Endothelial cell of umbilical vein (primary cell): ENCODE measurements at regions not wholly inside any gene's neighbourhood (a gene's known extent, or its start where the extent isn't known, plus 50 kb on each side); places are given as distances from the start of the nearest gene placed in this dataset.

ENCODE experiments used
- BruUV-seq: library from RNA; stranded (reverse); fragments of 400-500 nt; replicated peaks from 2 replicates; lab custom pipeline; 2021; lab: Mats Ljungman, UMichigan
- CTCF ChIA-PET: fragments of 300-600, 350-600 bp; sonication (Branson Sonifier 250); formaldehyde crosslinking; loops from one replicate; lab custom pipeline; 2021; ENCODE audit warnings: antibody characterized with exemption, inconsistent platforms; lab: Charles Lee
- POLR2A ChIA-PET: fragments of 300-600, 350-600 bp; sonication (Branson Sonifier 250); formaldehyde crosslinking; loops from one replicate; lab custom pipeline; 2021; ENCODE audit warnings: antibody characterized with exemption, inconsistent platforms; lab: Charles Lee
- DNase-seq: peaks from one replicate; pipeline ENCODE4 v3.0.0-alpha.2; 2011; ENCODE audit warnings: low read depth, low spot score
- FAIRE-seq: peaks from 2 replicates; lab custom pipeline; 2011; peaks lifted over from hg19 to GRCh38; lab: Jason Lieb, UNC
- H2AFZ ChIP-seq: 2 replicates; pipeline ENCODE4 v1.6.0; 2012; ENCODE audit warnings: low read depth, low read length, control low read depth, inconsistent platforms
- H3K27ac ChIP-seq: 2 replicates; pipeline ENCODE4 v1.5.1; 2011; ENCODE audit warnings: low read depth, mild to moderate bottlenecking, control low read depth, low read length, moderate library complexity; ENCODE audit not compliant: insufficient read depth
- H3K27me3 ChIP-seq, 2 experiments: 2 replicates each; pipeline versions ENCODE4 v1.6.0 to v1.6.1; 2011; ENCODE audit warnings: low read length in 2 of 2, mixed read lengths in 1 of 2; ENCODE audit not compliant: control insufficient read depth in 2 of 2, insufficient read depth in 2 of 2
- H3K36me3 ChIP-seq, 2 experiments: 2 replicates in 1 of 2; 3 replicates in 1 of 2; pipeline ENCODE4 v1.5.1; 2011; ENCODE audit warnings: low read length in 2 of 2, mild to moderate bottlenecking in 1 of 2, moderate library complexity in 1 of 2; ENCODE audit not compliant: control insufficient read depth in 2 of 2, insufficient read depth in 2 of 2; ENCODE audit errors: extremely low read depth in 1 of 2
- H3K4me1 ChIP-seq: 3 replicates; pipeline ENCODE4 v1.5.1; 2011; ENCODE audit warnings: mild to moderate bottlenecking, low read length; ENCODE audit not compliant: control insufficient read depth, insufficient read depth; ENCODE audit errors: extremely low read depth
- H3K4me2 ChIP-seq: 2 replicates; pipeline ENCODE4 v1.6.1; 2011; ENCODE audit warnings: low read length, control low read depth, mixed read lengths; ENCODE audit not compliant: insufficient read depth
- H3K4me3 ChIP-seq, 3 experiments: fragments of 200-600 bp in 1 of 3; sonication (generic), shearing (Covaris generic) in 1 of 3; replicated peaks in 1 of 3; 2 replicates each; pipeline ENCODE4 v1.5.1; 2011 to 2016; ENCODE audit warnings: control low read depth in 3 of 3, low read length in 3 of 3, mild to moderate bottlenecking in 2 of 3, inconsistent platforms in 1 of 3, low read depth in 1 of 3, moderate library complexity in 1 of 3; ENCODE audit not compliant: insufficient read depth in 1 of 3
- H3K79me2 ChIP-seq: 2 replicates; pipeline ENCODE4 v1.6.0; 2012; ENCODE audit warnings: low read length, inconsistent platforms; ENCODE audit not compliant: control insufficient read depth, insufficient read depth
- H3K9ac ChIP-seq: replicated peaks from 2 replicates; pipeline ENCODE3; 2011; ENCODE audit warnings: low read length, control low read depth; ENCODE audit not compliant: insufficient read depth; ENCODE audit errors: extremely low read depth
- H3K9me1 ChIP-seq: replicated peaks from 3 replicates; pipeline ENCODE4 v1.6.0; 2011; ENCODE audit warnings: mild to moderate bottlenecking, low read length; ENCODE audit not compliant: control insufficient read depth, insufficient read depth; ENCODE audit errors: extremely low read depth
- H3K9me3 ChIP-seq: replicated peaks from 2 replicates; pipeline ENCODE4 v1.5.1; 2012; ENCODE audit warnings: low read length, inconsistent platforms; ENCODE audit not compliant: control insufficient read depth, insufficient read depth
- H4K20me1 ChIP-seq: replicated peaks from 2 replicates; pipeline ENCODE3; 2011; ENCODE audit warnings: mild to moderate bottlenecking, low read length; ENCODE audit not compliant: control insufficient read depth, insufficient read depth; ENCODE audit errors: extremely low read depth
- EZH2 ChIP-seq: IDR thresholded peaks from 2 replicates; pipeline ENCODE4 v1.6.1; 2012; ENCODE audit warnings: borderline replicate concordance, low read depth, mild to moderate bottlenecking, moderate library complexity, low read length, inconsistent platforms; ENCODE audit not compliant: severe bottlenecking
- FOS ChIP-seq: IDR thresholded peaks from 2 replicates; pipeline ENCODE4 v1.6.1; 2011; ENCODE audit warnings: mild to moderate bottlenecking, low read length, moderate library complexity, borderline replicate concordance; ENCODE audit not compliant: insufficient read depth
- GATA2 ChIP-seq: IDR thresholded peaks from 2 replicates; pipeline ENCODE4 v1.7.0; 2011; ENCODE audit warnings: low read depth, mild to moderate bottlenecking, moderate library complexity, mixed read lengths, low read length; ENCODE audit not compliant: insufficient read length, insufficient read depth
- JUN ChIP-seq: IDR thresholded peaks from 2 replicates; pipeline ENCODE4 v1.6.1; 2011; ENCODE audit warnings: borderline replicate concordance, low read depth; ENCODE audit not compliant: insufficient read length, insufficient read depth
- MYC ChIP-seq: IDR thresholded peaks from one replicate; pipeline ENCODE4 v1.6.1; 2011; ENCODE audit warnings: mild to moderate bottlenecking, low read depth, low read length
- POLR2A ChIP-seq: IDR thresholded peaks from 2 replicates; pipeline ENCODE4 v1.6.1; 2012; ENCODE audit warnings: low read depth, mild to moderate bottlenecking, control low read depth, low read length
- POLR2AphosphoS5 ChIP-seq: IDR thresholded peaks from 2 replicates; pipeline ENCODE4 v1.6.1; 2012; ENCODE audit warnings: low read depth, mild to moderate bottlenecking, control low read depth, low read length, moderate library complexity; ENCODE audit not compliant: insufficient read depth
- dilution Hi-C: fragments of 300-500 bp; cut with MboI; formaldehyde crosslinking; loops from one replicate; pipeline ENCODE4 v1.15.0; 2019; ENCODE audit warnings: low sequenced_read_pairs; ENCODE audit not compliant: extremely low pct_ligation_motif_present
- intact Hi-C: fragments of 100-400 bp; cut with micrococcal nuclease; formaldehyde crosslinking; loops from one replicate; pipeline ENCODE4 v1.10.0; 2022
- TF ChIP-seq, protein P1 (sequence below): IDR thresholded peaks from 2 replicates; pipeline ENCODE4 v1.6.1; 2011; ENCODE audit not compliant: insufficient read depth, insufficient read length
- TF ChIP-seq, protein P2 (sequence below), 2 donors: IDR thresholded peaks; 1 replicate in 1 of 2; 2 replicates in 1 of 2; pipeline ENCODE4 v1.5.1; 2011; ENCODE audit warnings: low read length in 2 of 2, mild to moderate bottlenecking in 2 of 2, moderate library complexity in 2 of 2, control low read depth in 1 of 2, inconsistent platforms in 1 of 2, low read depth in 1 of 2; ENCODE audit not compliant: insufficient read depth in 1 of 2; ENCODE audit errors: extremely low read depth in 1 of 2

DNA sequence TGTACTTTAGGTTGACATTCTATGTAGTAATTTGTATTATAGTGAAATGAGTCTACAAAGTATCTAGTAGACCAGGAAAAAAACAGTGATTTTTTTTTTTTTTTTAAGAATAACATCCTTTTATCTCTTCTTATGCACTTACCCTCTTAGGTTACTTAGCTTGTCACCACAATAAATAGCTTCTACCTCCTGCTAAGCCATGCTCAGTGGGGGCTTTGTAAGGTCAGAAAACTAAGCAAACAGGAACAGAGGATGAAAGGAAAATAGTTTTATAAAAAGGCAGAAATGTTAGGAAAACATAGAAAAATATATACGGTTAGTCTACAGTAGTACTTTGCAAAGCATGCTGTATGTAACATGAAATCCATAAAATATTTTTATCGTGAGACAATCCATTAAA lies 385.3 kb upstream of the ATXN7L3B start:
- FAIRE-seq: no peak
- Histone ChIP-seq H3K4me3 (no peak overlapping the region), H4K20me1 (no peaks in the 10 kb centered on the region), H3K27ac (no peak overlapping the region), H3K79me2 (no peaks in the 10 kb centered on the region), H3K27me3 (no peaks in the 10 kb centered on the region), H3K4me2 (no peak overlapping the region), H3K4me1 (no peaks in the 10 kb centered on the region), H3K9me3 (no peaks in the 10 kb centered on the region), H3K36me3 (no peaks in the 10 kb centered on the region), H3K9me1 (no peaks in the 10 kb centered on the region), H2AFZ (no peak overlapping the region), H3K9ac (no peak overlapping the region)
- dilution Hi-C loops: no loop called here
- TF ChIP-seq EZH2 (no peak), MYC (no peak), JUN (no peak), FOS (no peak)
- TF ChIP-seq, protein P1, sequence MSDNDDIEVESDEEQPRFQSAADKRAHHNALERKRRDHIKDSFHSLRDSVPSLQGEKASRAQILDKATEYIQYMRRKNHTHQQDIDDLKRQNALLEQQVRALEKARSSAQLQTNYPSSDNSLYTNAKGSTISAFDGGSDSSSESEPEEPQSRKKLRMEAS: no peak
- TF ChIP-seq, protein P2, sequence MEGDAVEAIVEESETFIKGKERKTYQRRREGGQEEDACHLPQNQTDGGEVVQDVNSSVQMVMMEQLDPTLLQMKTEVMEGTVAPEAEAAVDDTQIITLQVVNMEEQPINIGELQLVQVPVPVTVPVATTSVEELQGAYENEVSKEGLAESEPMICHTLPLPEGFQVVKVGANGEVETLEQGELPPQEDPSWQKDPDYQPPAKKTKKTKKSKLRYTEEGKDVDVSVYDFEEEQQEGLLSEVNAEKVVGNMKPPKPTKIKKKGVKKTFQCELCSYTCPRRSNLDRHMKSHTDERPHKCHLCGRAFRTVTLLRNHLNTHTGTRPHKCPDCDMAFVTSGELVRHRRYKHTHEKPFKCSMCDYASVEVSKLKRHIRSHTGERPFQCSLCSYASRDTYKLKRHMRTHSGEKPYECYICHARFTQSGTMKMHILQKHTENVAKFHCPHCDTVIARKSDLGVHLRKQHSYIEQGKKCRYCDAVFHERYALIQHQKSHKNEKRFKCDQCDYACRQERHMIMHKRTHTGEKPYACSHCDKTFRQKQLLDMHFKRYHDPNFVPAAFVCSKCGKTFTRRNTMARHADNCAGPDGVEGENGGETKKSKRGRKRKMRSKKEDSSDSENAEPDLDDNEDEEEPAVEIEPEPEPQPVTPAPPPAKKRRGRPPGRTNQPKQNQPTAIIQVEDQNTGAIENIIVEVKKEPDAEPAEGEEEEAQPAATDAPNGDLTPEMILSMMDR (IDR thresholded peaks at IDR 0.05; ENCODE audit: extremely low read depth in 1 of 2, insufficient read depth in 1 of 2, low read depth in 1 of 2, low read length in 2 of 2): no peak
- no peak for DNase-seq
- ChIA-PET POLR2A (no interaction called here), CTCF (no interaction called here)
- no TSS peak for BruUV-seq
- intact Hi-C loops: no loop called here

DNA sequence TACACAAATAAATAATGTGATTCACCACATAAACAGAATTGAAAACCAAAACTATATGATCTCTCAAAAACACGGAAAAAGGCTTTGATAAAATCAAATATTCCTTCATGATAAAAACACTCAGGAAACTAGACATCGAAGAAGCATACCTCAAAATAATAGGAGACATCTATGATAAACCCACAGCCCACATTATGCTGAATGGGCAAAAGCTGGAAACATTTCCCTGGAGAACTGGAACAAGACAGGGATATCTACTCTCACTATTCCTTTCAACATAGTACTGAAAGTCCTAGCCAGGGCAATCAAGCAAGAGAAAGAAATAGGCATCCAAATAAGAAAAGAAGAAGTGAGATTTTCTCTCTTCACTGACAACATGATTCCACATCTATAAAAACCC lies 371.5 kb upstream of the ATXN7L3B start:
- Histone ChIP-seq H3K4me1 (no peaks in the 10 kb centered on the region), H3K9me3 (peaks cover 2% of the 10 kb centered on the region), H3K9ac (no peak overlapping the region), H2AFZ (no peak overlapping the region), H3K36me3 (no peaks in the 10 kb centered on the region), H3K27ac (no peak overlapping the region), H3K27me3 (no peaks in the 10 kb centered on the region), H4K20me1 (no peaks in the 10 kb centered on the region), H3K79me2 (no peaks in the 10 kb centered on the region), H3K4me3 (no peak overlapping the region), H3K9me1 (no peaks in the 10 kb centered on the region), H3K4me2 (no peak overlapping the region)
- dilution Hi-C loops: no loop called here
- no peak for FAIRE-seq
- DNase-seq: no peak
- no peak for TF ChIP-seq JUN
- TF ChIP-seq FOS: no peak
- TF ChIP-seq MYC: no peak
- no peak for TF ChIP-seq EZH2
- no peak for TF ChIP-seq POLR2A
- TF ChIP-seq, protein P2 (IDR thresholded peaks at IDR 0.05; ENCODE audit: extremely low read depth in 1 of 2, insufficient read depth in 1 of 2, low read depth in 1 of 2, low read length in 2 of 2): no peak
- TF ChIP-seq POLR2AphosphoS5: no peak
- no peak for TF ChIP-seq GATA2
- TF ChIP-seq, protein P1: no peak
- POLR2A ChIA-PET: no interaction called here
- BruUV-seq: no TSS peak
- intact Hi-C loops: no loop called here
- CTCF ChIA-PET: no interaction called here
